ENCODE measurements at regions not wholly inside any gene's neighbourhood (a gene's known extent, or its start where the extent isn't known, plus 50 kb on each side); places are given as distances from the start of the nearest gene placed in this dataset.

DNA sequence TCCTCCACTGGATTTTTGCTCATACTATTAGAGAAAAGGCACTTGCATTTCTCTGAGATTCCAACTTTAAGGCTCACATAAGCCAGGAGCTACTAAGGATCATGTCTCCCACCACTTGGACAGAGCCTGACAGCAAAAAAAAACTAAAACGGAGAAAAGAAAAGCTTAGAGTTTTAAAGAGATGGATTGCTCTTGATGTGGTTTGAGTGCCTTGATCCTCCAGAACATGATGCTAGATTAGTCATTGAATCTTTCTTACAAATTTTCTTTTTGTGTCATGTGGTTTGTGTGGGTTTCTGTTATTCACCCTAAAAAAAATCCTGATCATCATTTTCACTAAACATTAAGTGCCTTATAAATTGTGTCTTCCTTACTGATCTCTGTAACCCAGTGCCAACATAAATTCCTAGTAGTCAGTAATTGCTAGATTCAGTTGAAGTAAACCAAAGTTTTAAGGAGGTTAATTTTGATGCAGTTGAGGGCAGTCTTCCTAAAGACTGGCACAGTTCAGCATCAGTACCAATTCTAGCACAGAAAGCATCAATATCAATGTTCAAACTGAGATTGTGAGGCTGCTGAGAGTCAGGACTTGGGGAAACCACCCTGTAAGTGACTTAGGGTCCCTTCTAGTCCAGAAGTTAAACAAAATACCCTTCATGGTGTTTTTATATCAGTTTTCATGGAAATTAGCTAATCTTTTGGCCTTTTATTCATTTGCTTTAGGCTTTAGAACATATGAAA, 206.3 kb downstream of the RAD51AP2 start:
- Histone ChIP-seq H3K9me3 (ENCODE audit: severe bottlenecking) (no peaks in the 10 kb centered on the region), H3K4me3 (ENCODE audit: low read depth, low read length) (no peak overlapping the region), H3K27me3 (ENCODE audit: insufficient read depth, low read depth, severe bottlenecking) (no peaks in the 10 kb centered on the region), H3K36me3 (no peaks in the 10 kb centered on the region), H3K27ac (no peak overlapping the region)
- TF ChIP-seq, protein P1, sequence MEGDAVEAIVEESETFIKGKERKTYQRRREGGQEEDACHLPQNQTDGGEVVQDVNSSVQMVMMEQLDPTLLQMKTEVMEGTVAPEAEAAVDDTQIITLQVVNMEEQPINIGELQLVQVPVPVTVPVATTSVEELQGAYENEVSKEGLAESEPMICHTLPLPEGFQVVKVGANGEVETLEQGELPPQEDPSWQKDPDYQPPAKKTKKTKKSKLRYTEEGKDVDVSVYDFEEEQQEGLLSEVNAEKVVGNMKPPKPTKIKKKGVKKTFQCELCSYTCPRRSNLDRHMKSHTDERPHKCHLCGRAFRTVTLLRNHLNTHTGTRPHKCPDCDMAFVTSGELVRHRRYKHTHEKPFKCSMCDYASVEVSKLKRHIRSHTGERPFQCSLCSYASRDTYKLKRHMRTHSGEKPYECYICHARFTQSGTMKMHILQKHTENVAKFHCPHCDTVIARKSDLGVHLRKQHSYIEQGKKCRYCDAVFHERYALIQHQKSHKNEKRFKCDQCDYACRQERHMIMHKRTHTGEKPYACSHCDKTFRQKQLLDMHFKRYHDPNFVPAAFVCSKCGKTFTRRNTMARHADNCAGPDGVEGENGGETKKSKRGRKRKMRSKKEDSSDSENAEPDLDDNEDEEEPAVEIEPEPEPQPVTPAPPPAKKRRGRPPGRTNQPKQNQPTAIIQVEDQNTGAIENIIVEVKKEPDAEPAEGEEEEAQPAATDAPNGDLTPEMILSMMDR (IDR thresholded peaks at IDR 0.05; ENCODE audit: low read depth, low read length), result no peak
- no peak for DNase-seq

DNA sequence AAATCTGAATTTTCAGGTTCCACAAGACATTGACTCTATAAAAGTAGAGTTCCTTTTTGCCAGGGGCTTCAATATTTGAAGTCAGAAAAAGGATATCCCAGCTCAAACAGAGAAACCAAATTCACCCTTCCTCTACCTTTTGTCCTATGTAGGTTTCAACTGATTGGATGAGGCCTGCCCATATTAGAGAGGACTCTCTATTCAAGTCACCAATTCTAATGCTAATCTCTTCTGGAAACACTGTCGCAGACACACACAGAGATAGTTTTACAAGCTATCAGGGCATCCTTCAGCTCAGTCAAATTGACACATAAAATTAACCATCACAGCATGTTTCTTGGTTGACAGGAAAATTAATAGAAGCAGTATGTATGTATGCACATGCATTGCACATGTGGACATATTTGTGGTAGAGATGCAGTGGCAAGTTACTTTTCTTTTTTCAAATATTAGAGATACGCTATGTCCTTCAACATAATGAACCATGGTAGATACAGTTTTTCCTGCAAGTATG, 207.1 kb downstream of the RAD51AP2 start:
- Histone ChIP-seq H3K36me3 (no peaks in the 10 kb centered on the region), H3K27ac (no peak overlapping the region), H3K27me3 (ENCODE audit: insufficient read depth, low read depth, severe bottlenecking) (no peaks in the 10 kb centered on the region), H3K9me3 (ENCODE audit: severe bottlenecking) (no peaks in the 10 kb centered on the region), H3K4me3 (ENCODE audit: low read depth, low read length) (no peak overlapping the region)
- no peak for DNase-seq
- TF ChIP-seq, protein P1 (IDR thresholded peaks at IDR 0.05; ENCODE audit: low read depth, low read length), result no peak

DNA sequence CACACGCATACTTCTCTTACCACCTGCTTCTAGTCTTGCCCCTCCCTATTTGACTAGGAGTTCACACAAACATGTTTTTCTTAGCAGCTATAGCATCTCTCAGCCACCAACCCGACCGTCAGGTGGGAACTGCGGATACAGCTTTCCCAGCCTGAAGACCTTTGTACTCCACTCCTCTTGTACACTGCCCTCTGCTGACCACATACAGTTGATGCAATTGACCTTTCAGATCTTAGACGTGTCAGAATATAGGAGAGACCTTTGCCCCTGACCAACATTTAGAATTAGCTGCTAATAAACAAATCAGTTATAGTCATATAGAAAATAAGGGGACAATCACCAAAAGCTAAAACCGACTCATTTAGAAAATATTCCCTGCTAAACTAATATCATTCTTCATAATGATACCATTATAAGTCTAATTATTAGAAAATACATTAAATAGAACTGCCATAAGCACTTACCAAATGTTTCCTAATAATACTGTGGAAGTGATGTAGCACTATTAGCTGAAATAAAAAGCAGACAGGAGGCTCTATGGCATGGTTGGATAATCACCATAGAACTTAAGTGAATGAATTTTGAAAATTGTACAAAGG, 208.4 kb downstream of the RAD51AP2 start:
- H3K9me3 ChIP-seq (ENCODE audit: severe bottlenecking), result no peaks in the 10 kb centered on the region
- H3K27me3 ChIP-seq (ENCODE audit: insufficient read depth, low read depth, severe bottlenecking), result no peaks in the 10 kb centered on the region
- H3K27ac ChIP-seq, result no peak overlapping the region
- no peak overlapping the region for H3K4me3 ChIP-seq (ENCODE audit: low read depth, low read length)
- DNase-seq, result peak; percentile 86
- TF ChIP-seq, protein P1 (IDR thresholded peaks at IDR 0.05; ENCODE audit: low read depth, low read length), result peak; percentile 88
- no peaks in the 10 kb centered on the region for H3K36me3 ChIP-seq

DNA sequence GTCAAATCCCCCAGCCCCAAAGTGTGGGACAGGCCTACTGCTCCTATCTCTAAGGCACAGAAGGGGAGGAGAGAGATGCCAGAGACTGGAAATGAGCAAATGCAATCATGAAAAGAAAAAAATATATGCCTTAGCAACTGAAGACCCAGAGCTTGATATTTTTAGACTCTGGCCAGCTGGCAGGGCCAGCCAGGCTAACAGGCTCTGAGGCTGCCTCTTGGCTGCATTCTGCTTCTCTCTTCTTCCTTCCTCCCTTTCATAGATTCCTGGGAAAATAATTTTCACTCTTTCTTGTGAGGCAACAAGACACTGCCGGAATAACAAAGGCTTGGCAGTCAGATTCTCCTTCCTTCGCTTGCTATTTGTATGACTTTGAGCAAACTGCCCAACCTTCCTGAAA, 209.1 kb downstream of the RAD51AP2 start:
- TF ChIP-seq, protein P1 (IDR thresholded peaks at IDR 0.05; ENCODE audit: low read depth, low read length), result no peak

DNA sequence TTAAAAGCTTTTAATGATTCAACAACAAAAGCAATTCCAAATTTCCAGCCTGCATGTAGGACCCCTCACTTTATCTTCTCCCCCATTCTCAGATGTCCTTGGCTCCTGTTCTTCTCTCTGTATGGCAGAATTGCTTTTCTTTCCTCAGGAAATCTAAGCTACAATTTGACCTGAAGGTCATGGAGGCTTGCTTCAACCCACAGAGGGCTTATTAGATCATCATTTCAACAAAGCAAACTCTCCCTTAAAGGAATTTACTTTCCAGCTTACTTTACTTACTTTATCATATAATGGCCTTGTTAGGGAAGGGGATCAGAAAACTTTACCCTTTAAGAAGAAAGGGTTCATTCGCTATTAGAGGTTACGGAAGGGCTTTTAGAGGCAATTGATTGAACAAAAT, 211.5 kb downstream of the RAD51AP2 start:
- DNase-seq, result no peak
- Histone ChIP-seq H3K9me3 (ENCODE audit: severe bottlenecking) (no peaks in the 10 kb centered on the region), H3K36me3 (no peaks in the 10 kb centered on the region), H3K27ac (no peak overlapping the region), H3K4me3 (ENCODE audit: low read depth, low read length) (no peak overlapping the region), H3K27me3 (ENCODE audit: insufficient read depth, low read depth, severe bottlenecking) (no peaks in the 10 kb centered on the region)
- TF ChIP-seq, protein P1 (IDR thresholded peaks at IDR 0.05; ENCODE audit: low read depth, low read length), result no peak

More for the DNA sequence above, 209.1 kb downstream of the RAD51AP2 start:
- H3K4me3 ChIP-seq (ENCODE audit: low read depth, low read length), result no peak overlapping the region
- no peaks in the 10 kb centered on the region for H3K27me3 ChIP-seq (ENCODE audit: insufficient read depth, low read depth, severe bottlenecking)
- H3K9me3 ChIP-seq (ENCODE audit: severe bottlenecking), result no peaks in the 10 kb centered on the region
- DNase-seq, result no peak
- H3K36me3 ChIP-seq, result no peaks in the 10 kb centered on the region
- H3K27ac ChIP-seq, result no peak overlapping the region

All from WERI-Rb-1 (cell line).